Caco-2 (cell line): ENCODE measurements at regions not wholly inside any gene's neighbourhood (a gene's known extent, or its start where the extent isn't known, plus 50 kb on each side); places are given as distances from the start of the nearest gene placed in this dataset.

Source experiments
- BruUV-seq: library from RNA; stranded (reverse); fragments of 400-500 nt; replicated peaks from 2 replicates; lab custom pipeline; 2021; lab: Mats Ljungman, UMichigan
- CTCF ChIA-PET: fragments of 300-600 bp; sonication (Branson Sonifier 250); formaldehyde crosslinking; loops from one replicate; lab custom pipeline; 2022; ENCODE audit warnings: antibody characterized with exemption; lab: Charles Lee
- POLR2A ChIA-PET: fragments of 300-600 bp; sonication (Branson Sonifier 250); formaldehyde crosslinking; loops from one replicate; lab custom pipeline; 2022; ENCODE audit warnings: antibody characterized with exemption; lab: Charles Lee
- DNase-seq, 2 experiments: peaks; one replicate each; pipeline versions ENCODE4 v3.0.0 to v3.0.0-alpha.2; 2020 to 2022
- H3K27me3 ChIP-seq: replicated peaks from 2 replicates; pipeline ENCODE4 v1.6.0; 2011; ENCODE audit warnings: low read length; ENCODE audit not compliant: control insufficient read depth, insufficient read depth
- H3K36me3 ChIP-seq: 2 replicates; pipeline ENCODE4 v1.5.1; 2011; ENCODE audit warnings: low read length; ENCODE audit not compliant: control insufficient read depth, insufficient read depth
- H3K4me1 ChIP-seq: fragments of 250-450 bp; sonication (Bioruptor Pico); 2 replicates; pipeline ENCODE4 v1.5.1; 2020; ENCODE audit warnings: mild to moderate bottlenecking
- H3K4me3 ChIP-seq: 2 replicates; pipeline ENCODE4 v1.5.1; 2011; ENCODE audit warnings: low read depth, mild to moderate bottlenecking, control low read depth, low read length
- H3K9me3 ChIP-seq: fragments of 250-450 bp; sonication (Bioruptor Pico); 2 replicates; pipeline ENCODE4 v1.5.1; 2020; ENCODE audit warnings: mild to moderate bottlenecking, moderate library complexity
- H3K27ac Mint-ChIP-seq: one replicate; pipeline ENCODE4 v1.8.0; 2022; ENCODE audit warnings: mixed read lengths; ENCODE audit not compliant: unreplicated experiment
- H3K27me3 Mint-ChIP-seq: one replicate; pipeline ENCODE4 v1.8.0; 2022; ENCODE audit warnings: mixed read lengths; ENCODE audit not compliant: insufficient read depth, unreplicated experiment
- H3K36me3 Mint-ChIP-seq: one replicate; pipeline ENCODE4 v1.8.0; 2022; ENCODE audit warnings: mild to moderate bottlenecking, mixed read lengths; ENCODE audit not compliant: insufficient read depth, unreplicated experiment
- H3K4me1 Mint-ChIP-seq: one replicate; pipeline ENCODE4 v1.8.0; 2022; ENCODE audit warnings: low read depth, mixed read lengths; ENCODE audit not compliant: unreplicated experiment
- H3K4me3 Mint-ChIP-seq: one replicate; pipeline ENCODE4 v1.8.0; 2022; ENCODE audit warnings: mild to moderate bottlenecking, moderate library complexity, mixed read lengths; ENCODE audit not compliant: unreplicated experiment
- H3K9me3 Mint-ChIP-seq: one replicate; pipeline ENCODE4 v1.8.0; 2022; ENCODE audit warnings: mixed read lengths; ENCODE audit not compliant: unreplicated experiment
- intact Hi-C: fragments of 100-400 bp; cut with micrococcal nuclease; formaldehyde crosslinking; loops from one replicate; pipeline ENCODE4 v1.10.0; 2022; ENCODE audit not compliant: unreplicated experiment
- TF ChIP-seq, protein P1 (sequence below), 2 experiments: fragments of 200-600 bp in 1 of 2; IDR thresholded peaks; 1 replicate in 1 of 2; 2 replicates in 1 of 2; pipeline versions ENCODE4 v1.5.1 to v1.8.0; 2011 to 2022; ENCODE audit warnings: antibody characterized with exemption in 1 of 2, control low read depth in 1 of 2, inconsistent platforms in 1 of 2, low read depth in 1 of 2, low read length in 1 of 2, mild to moderate bottlenecking in 1 of 2, moderate library complexity in 1 of 2; ENCODE audit not compliant: insufficient read depth in 1 of 2, severe bottlenecking in 1 of 2, unreplicated experiment in 1 of 2

DNA sequence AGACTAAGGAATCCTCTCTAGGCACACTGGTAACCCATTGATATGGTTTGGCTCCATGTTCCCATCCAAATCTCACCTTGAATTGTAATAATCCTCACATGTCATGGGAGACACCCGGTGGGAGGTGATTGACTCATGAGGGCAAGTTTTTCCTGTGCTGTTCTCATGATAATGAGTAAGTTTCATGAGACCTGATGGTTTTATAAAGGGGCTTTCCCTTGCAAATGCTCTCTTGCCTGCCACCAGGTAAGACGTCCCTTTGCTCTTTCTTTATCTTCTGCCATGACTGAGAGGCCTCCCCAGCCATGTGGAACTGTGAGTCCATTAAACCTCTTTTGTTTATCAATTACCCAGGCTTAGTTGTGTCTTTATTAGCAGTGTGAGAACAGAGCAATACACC is 81.4 kb upstream of the GPC6 start:
- H3K9me3 Mint-ChIP-seq: no peaks in the 10 kb centered on the region
- H3K36me3 Mint-ChIP-seq: no peaks in the 10 kb centered on the region
- CTCF ChIA-PET: no interaction called here
- TF ChIP-seq, protein P1, sequence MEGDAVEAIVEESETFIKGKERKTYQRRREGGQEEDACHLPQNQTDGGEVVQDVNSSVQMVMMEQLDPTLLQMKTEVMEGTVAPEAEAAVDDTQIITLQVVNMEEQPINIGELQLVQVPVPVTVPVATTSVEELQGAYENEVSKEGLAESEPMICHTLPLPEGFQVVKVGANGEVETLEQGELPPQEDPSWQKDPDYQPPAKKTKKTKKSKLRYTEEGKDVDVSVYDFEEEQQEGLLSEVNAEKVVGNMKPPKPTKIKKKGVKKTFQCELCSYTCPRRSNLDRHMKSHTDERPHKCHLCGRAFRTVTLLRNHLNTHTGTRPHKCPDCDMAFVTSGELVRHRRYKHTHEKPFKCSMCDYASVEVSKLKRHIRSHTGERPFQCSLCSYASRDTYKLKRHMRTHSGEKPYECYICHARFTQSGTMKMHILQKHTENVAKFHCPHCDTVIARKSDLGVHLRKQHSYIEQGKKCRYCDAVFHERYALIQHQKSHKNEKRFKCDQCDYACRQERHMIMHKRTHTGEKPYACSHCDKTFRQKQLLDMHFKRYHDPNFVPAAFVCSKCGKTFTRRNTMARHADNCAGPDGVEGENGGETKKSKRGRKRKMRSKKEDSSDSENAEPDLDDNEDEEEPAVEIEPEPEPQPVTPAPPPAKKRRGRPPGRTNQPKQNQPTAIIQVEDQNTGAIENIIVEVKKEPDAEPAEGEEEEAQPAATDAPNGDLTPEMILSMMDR (IDR thresholded peaks at IDR 0.05; ENCODE audit: insufficient read depth in 1 of 2, low read depth in 1 of 2, low read length in 1 of 2, severe bottlenecking in 1 of 2, unreplicated experiment in 1 of 2): no peak
- Histone ChIP-seq H3K4me3 (no peak overlapping the region), H3K9me3 (no peaks in the 10 kb centered on the region), H3K4me1 (no peaks in the 10 kb centered on the region), H3K36me3 (no peaks in the 10 kb centered on the region), H3K27me3 (no peaks in the 10 kb centered on the region)
- H3K27ac Mint-ChIP-seq: no peak overlapping the region
- H3K27me3 Mint-ChIP-seq: no peaks in the 10 kb centered on the region
- no peak overlapping the region for H3K4me3 Mint-ChIP-seq
- no TSS peak for BruUV-seq
- no peak for DNase-seq
- intact Hi-C loops: no loop called here
- no peaks in the 10 kb centered on the region for H3K4me1 Mint-ChIP-seq
- POLR2A ChIA-PET: no interaction called here

DNA sequence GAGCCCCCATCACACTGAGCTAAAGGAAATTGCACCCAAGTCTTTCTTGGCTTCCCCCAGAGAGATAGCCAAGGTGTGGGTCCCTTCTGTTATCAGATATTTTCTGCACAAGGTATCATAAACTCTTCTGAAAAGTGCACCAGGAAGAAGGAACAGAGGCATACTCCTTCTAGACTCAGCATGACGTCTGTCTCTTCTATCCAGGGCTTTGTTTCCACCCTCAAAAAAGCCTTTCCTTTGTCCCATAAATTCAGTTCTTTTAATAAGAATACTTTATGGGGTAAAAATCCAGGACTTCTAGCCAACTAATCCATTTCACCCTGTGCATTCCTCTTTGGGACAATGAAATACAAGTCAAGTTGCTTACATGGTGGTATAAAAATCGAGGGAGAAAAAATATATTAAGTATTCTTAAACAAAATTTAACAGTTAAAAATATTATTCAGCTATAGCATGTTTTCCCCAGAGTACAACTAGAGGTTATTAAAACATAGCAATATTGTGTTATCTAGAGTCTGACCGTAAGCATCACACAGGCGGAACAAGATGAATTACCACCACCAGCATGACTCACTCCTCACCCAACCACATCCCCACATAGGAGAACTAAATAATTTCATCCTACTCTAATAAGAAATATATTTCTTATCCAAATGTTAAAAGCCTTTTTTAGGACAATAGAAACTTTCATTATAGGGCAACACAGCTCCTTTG is 79.9 kb upstream of the GPC6 start:
- Mint-ChIP-seq H3K4me1 (no peaks in the 10 kb centered on the region), H3K36me3 (no peaks in the 10 kb centered on the region), H3K4me3 (no peak overlapping the region), H3K27me3 (no peaks in the 10 kb centered on the region), H3K9me3 (no peaks in the 10 kb centered on the region), H3K27ac (no peak overlapping the region)
- Histone ChIP-seq H3K27me3 (no peaks in the 10 kb centered on the region), H3K36me3 (no peaks in the 10 kb centered on the region), H3K4me3 (no peak overlapping the region), H3K9me3 (no peaks in the 10 kb centered on the region), H3K4me1 (no peaks in the 10 kb centered on the region)
- TF ChIP-seq, protein P1 (IDR thresholded peaks at IDR 0.05; ENCODE audit: insufficient read depth in 1 of 2, low read depth in 1 of 2, low read length in 1 of 2, severe bottlenecking in 1 of 2, unreplicated experiment in 1 of 2): no peak
- DNase-seq: no peak
- intact Hi-C loops: no loop called here
- ChIA-PET CTCF (no interaction called here), POLR2A (no interaction called here)
- no TSS peak for BruUV-seq

DNA sequence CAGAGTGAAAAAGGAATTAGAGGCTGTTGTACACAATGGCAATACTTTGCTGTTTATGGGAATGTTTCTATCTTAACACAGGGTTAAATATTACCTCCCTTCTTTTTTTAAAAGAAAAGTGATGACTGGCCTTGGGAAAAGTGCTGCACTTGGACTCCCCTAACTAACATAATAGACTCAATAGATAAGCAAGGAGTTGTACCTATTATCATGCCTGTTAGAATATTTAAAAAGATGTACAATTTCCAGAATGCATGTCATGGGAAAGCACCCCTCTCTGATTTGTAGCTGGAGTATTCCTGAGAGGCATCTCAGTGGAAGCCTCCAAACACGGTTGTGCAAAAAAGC is 79.3 kb upstream of the GPC6 start:
- no peak overlapping the region for H3K4me3 ChIP-seq
- Mint-ChIP-seq H3K4me1 (no peaks in the 10 kb centered on the region), H3K27ac (no peak overlapping the region), H3K27me3 (peaks cover under 1% of the 10 kb centered on the region), H3K36me3 (no peaks in the 10 kb centered on the region), H3K9me3 (no peaks in the 10 kb centered on the region), H3K4me3 (no peak overlapping the region)
- H3K36me3 ChIP-seq: no peaks in the 10 kb centered on the region
- POLR2A ChIA-PET: no interaction called here
- intact Hi-C loops: no loop called here
- H3K27me3 ChIP-seq: no peaks in the 10 kb centered on the region
- no peaks in the 10 kb centered on the region for H3K9me3 ChIP-seq
- no TSS peak for BruUV-seq
- no peaks in the 10 kb centered on the region for H3K4me1 ChIP-seq
- no peak for DNase-seq
- TF ChIP-seq, protein P1 (IDR thresholded peaks at IDR 0.05; ENCODE audit: insufficient read depth in 1 of 2, low read depth in 1 of 2, low read length in 1 of 2, severe bottlenecking in 1 of 2, unreplicated experiment in 1 of 2): no peak
- CTCF ChIA-PET: no interaction called here
